ENCODE measurements at regions not wholly inside any gene's neighbourhood (a gene's known extent, or its start where the extent isn't known, plus 50 kb on each side); places are given as distances from the start of the nearest gene placed in this dataset.

DNA sequence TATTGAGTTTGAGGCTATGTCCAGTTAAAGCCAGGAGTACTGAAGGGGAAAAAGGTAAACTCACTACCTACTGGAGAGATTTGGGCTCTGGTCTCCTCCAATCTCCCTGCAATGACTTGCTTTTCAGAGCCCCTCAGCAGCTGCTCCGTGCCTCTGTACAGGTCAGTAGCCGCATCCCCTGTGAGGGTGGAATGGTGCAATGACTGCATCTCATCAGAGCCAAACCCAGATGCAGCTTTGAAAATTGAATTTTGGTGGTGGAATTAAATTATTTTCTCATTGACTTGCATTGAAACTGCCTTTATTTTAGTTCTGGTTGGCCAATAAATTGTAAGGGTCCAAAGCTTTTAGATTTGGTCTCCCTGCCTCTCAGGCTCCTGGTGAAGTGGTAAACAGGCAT is 166.7 kb downstream of the DLL1 start:
- Histone ChIP-seq H3K4me1 (replicated peaks) (no peaks in the 10 kb centered on the region), H3K27ac (no peak overlapping the region), H3K9me3 (replicated peaks) (peaks cover 6% of the 10 kb centered on the region), H3K27me3 (replicated peaks) (no peaks in the 10 kb centered on the region), H3K4me3 (no peak overlapping the region), H3K36me3 (no peaks in the 10 kb centered on the region)
- DNase-seq (ENCODE audit: low read depth in 1 of 2, low spot score in 2 of 2) = peak in 1 of 2 experiments; percentile 22

DNA sequence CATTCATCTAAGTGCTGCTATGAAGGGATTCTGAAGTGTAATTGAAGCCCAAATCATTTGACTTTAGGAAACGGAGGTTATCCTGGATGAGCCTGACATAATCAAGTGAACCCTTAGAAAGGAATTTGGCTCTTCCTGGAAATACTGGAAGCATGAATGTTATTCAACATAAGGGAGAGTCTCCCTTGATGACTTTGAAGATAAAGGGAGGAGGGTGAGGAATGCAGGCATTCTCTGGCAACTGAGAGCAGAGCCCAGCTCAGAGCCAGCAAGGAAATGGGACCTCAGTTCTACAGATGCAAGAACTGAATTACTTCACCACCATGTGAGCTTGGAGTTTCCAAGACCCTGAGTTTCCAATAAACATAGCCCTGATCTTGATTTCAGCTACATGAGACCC is 168.2 kb downstream of the DLL1 start:
- no peaks in the 10 kb centered on the region for H3K27me3 ChIP-seq (replicated peaks)
- H3K27ac ChIP-seq = no peak overlapping the region
- H3K9me3 ChIP-seq (replicated peaks) = peaks cover 5% of the 10 kb centered on the region; the same call in 1 of the 2 replicates
- no peaks in the 10 kb centered on the region for H3K36me3 ChIP-seq
- H3K4me1 ChIP-seq (replicated peaks) = no peaks in the 10 kb centered on the region
- no peak overlapping the region for H3K4me3 ChIP-seq
- peak in 1 of 2 experiments; percentile 11 for DNase-seq (ENCODE audit: low read depth in 1 of 2, low spot score in 2 of 2)

DNA sequence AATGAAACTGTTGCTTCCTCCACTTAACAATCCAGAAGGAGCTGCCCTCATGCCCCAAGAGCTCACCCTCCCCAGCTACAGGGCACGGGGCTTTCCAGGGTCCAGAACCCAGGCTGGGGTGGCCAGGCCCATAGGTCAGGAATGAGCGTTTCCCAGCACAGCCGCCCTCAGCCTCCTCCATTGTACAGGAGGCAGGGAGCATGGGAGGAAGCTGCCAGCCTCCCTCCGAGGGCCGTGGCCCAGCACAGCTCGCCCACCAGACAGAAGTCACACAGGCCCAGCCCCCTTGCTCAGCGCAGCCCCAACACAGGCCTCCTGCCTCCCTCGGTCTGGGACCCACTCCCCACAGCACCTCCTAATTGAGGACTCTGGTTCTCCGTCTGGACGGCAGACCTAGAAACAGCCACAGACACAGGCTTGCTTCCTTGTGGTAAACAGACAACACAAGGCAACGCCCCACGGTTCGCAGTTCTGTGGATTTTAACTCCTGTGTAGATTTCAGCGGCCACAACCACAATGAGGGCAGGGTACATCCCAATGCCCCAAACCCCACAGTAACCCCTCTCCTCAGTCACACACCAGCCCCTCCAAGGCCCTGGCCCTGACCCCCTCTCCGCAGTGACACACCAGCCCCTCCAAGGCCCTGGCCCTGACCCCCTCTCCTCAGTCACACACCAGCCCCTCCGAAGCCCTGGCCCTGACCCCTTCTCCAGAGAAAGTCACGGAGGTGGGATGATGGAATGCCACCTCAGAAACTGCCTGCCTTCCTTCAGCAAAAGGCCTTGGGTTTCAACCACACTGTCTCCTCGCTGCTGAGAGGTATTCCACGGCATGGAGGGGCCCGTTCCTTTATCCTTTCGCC is 173.5 kb downstream of the DLL1 start:
- DNase-seq (ENCODE audit: low read depth in 1 of 2, low spot score in 2 of 2) = peak in 1 of 2 experiments; percentile 35
- H3K27ac ChIP-seq = no peak overlapping the region
- no peak overlapping the region for H3K4me3 ChIP-seq
- H3K27me3 ChIP-seq (replicated peaks) = no peaks in the 10 kb centered on the region
- H3K9me3 ChIP-seq (replicated peaks) = peaks cover 3% of the 10 kb centered on the region; the same call in 1 of the 2 replicates
- no peaks in the 10 kb centered on the region for H3K4me1 ChIP-seq (replicated peaks)
- H3K36me3 ChIP-seq = no peaks in the 10 kb centered on the region

DNA sequence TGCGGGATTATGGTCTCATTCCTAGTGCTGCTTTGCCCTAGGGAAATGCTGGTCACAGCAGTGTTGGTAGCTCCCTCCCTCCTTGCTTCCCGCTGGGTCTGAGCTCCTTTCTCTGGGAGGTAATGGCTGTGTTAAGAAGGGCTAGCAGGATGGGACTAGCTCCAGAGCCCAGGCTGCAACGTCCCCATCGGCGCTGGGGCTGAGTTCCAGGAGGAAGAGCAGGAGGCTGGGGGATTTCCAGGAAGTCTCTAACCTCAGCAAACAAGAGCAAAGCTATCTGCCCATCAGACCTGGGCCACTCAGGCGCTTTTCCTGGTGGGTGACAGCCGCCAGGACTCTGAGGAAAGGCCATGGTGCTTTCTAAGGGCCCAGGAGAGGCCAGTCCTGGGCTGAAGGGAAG is 174.2 kb downstream of the DLL1 start:
- Histone ChIP-seq H3K27ac (no peak overlapping the region), H3K36me3 (no peaks in the 10 kb centered on the region), H3K27me3 (replicated peaks) (no peaks in the 10 kb centered on the region), H3K4me1 (replicated peaks) (no peaks in the 10 kb centered on the region), H3K4me3 (no peak overlapping the region), H3K9me3 (replicated peaks) (peaks cover 2% of the 10 kb centered on the region; the same call in 1 of the 2 replicates)
- DNase-seq (ENCODE audit: low read depth in 1 of 2, low spot score in 2 of 2) = peak in 1 of 2 experiments; percentile 16

DNA sequence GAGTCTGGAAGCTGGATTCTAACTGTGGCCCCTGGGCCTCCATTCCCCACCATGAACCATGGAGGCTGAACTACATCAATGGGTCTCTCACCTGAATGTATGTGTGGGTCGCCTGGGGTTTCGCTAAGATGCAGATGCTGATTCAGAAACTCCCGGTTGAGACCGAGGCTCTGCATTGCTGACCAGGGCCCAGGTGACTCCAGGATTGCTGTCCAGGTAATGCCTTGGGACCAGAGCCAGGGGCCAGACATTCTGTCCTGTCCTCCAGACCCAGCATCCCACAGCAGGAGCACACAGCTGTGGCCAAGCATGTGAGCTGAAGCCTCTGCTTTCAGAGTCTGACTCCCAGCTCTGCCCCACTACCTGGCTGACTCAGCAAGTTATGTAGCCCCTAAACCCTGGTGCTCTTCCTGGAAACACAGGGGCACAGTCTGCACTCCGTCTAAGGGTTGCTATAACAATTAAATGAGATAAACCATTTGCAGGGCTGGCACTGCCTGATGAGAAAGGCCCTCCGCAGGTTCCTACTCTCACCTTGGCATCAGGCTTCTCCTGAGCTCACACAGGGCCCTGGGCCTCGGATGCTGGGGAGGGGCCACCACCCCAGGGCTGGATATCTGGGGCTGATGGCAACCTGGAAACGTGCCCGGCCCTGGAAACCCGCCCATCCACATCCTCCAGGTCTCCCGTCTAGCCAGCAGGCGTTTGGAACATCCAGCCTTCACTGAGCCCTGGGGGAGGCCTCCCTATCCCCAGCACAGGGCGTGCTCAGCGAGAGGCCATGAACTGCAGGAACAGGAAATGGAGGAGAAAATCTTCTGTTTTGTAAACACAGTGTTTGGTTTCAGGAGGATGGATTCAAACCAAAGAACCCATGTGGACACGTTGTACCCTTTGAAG is 175.7 kb downstream of the DLL1 start:
- Histone ChIP-seq H3K9me3 (replicated peaks) (no peaks in the 10 kb centered on the region; the same call in 1 of the 2 replicates), H3K4me3 (no peak overlapping the region), H3K27ac (no peak overlapping the region), H3K27me3 (replicated peaks) (no peaks in the 10 kb centered on the region), H3K36me3 (no peaks in the 10 kb centered on the region), H3K4me1 (replicated peaks) (no peaks in the 10 kb centered on the region)
- peak in 1 of 2 experiments; percentile 29 for DNase-seq (ENCODE audit: low read depth in 1 of 2, low spot score in 2 of 2)

DNA sequence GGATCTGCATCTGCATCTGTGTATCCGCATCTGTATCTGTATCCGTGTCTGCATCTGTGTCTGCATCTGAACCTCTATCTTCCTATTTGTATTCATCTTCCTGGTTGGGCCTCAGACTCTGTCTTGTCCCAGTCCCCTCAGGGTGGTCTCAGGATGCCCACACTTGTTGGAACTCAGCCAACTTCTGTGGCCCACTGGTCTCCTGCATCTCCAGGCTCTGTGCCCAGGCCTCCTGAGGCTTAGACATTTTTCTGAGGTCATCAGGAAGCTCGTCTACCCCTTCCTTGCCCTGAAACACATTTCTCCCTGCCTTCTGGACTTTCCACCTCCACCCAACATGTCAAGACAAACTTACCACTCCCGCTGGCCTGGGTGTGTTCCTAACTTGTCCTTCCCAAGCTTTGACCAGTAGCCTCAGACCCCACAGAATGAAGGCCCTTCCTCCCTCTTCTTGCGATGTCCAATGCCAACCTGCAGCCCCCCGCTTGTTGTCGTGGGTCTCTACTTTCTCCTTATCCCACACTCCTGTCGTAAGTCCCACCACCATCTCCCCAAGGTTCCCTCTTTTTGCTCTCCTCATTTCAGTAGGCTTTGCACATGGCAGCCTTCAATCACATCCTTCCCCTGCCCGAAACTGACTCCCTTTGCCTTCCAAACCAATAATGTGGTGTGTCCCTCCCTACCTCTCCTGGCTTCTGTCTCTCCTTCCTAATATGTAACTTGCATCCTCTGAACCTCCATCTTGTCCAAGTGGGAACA is 176.5 kb downstream of the DLL1 start:
- peak in 1 of 2 experiments; percentile 31 for DNase-seq (ENCODE audit: low read depth in 1 of 2, low spot score in 2 of 2)
- Histone ChIP-seq H3K27me3 (replicated peaks) (no peaks in the 10 kb centered on the region), H3K9me3 (replicated peaks) (no peaks in the 10 kb centered on the region; the same call in 1 of the 2 replicates), H3K36me3 (no peaks in the 10 kb centered on the region), H3K4me1 (replicated peaks) (no peaks in the 10 kb centered on the region), H3K27ac (no peak overlapping the region), H3K4me3 (no peak overlapping the region)

DNA sequence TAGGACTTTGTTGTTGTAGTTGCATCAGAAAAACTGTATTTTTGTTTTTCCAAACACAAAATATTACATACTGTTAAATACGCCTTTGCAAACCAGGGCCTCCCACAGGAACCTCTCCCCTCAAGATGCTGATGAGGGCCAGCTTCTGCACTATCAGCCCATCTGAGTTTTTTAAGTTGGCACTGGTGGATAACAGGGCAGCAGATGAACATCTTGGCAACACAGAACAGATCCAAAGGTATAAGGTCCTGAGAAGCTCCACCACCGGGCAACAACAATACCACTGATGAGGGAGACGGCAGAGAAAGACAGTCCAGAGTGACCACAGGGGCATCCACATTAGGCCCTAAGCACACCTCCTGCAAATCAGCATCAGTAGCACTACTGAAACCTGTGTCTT is 177.7 kb downstream of the DLL1 start:
- H3K9me3 ChIP-seq (replicated peaks) = peaks cover 2% of the 10 kb centered on the region; the same call in 1 of the 2 replicates
- DNase-seq (ENCODE audit: low read depth in 1 of 2, low spot score in 2 of 2) = peak in 1 of 2 experiments; percentile 20
- no peak overlapping the region for H3K27ac ChIP-seq
- no peaks in the 10 kb centered on the region for H3K36me3 ChIP-seq
- H3K4me1 ChIP-seq (replicated peaks) = no peaks in the 10 kb centered on the region
- no peaks in the 10 kb centered on the region for H3K27me3 ChIP-seq (replicated peaks)
- H3K4me3 ChIP-seq = no peak overlapping the region

DNA sequence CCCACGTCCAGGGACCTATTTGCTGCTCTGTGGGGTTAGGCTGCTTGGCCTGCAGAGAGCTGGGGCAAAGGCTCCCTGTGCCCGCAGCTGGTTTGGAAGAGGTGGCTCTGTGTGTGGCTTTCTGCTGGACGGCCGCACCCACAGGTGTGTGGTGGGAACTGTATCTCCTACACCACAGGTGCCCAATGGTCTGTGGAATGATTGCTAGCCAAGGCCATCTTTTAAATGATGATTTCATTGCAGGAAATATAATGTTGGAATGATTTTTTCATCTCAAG is 178.4 kb downstream of the DLL1 start:
- Histone ChIP-seq H3K27ac (no peak overlapping the region), H3K9me3 (replicated peaks) (peaks cover 2% of the 10 kb centered on the region; the same call in 1 of the 2 replicates), H3K27me3 (replicated peaks) (no peaks in the 10 kb centered on the region), H3K36me3 (no peaks in the 10 kb centered on the region), H3K4me3 (no peak overlapping the region), H3K4me1 (replicated peaks) (no peaks in the 10 kb centered on the region)
- DNase-seq (ENCODE audit: low read depth in 1 of 2, low spot score in 2 of 2) = no peak

DNA sequence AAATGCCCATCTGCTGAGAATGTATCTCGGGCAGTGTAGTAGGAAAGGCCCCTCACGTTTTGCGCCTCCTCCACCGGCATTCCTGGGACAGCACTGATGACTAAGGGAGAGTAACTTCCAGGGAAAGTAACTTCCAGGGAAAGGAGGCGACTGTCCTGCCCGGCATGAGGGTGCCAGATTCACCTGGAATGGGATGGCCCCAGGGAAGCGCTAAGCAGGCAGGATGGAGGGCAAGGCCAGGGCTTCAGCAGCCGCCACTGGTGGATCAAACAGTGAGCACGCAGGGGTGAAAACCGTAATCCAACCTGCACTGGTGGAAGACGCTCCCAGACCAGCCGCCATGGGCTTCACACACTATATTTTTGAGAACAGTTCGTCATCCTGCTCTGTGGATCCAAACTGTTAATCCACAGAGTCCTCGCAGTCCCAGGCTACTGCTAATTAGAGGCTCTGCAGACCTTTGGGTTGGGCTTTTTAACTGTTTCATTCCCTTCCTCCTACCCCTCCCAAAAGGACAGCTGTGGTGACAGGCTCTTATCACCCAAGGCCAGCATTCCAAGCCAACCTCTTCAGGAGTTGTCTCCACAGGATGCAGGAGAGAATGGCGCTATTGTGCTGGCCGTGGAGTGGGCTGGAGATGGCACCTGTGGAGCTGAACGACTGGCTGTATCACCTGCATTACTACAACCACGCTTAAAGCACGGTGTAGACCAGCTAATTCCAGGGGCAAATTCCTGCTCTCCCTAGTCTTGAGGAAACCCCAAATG is 178.9 kb downstream of the DLL1 start:
- H3K4me3 ChIP-seq = no peak overlapping the region

DNA sequence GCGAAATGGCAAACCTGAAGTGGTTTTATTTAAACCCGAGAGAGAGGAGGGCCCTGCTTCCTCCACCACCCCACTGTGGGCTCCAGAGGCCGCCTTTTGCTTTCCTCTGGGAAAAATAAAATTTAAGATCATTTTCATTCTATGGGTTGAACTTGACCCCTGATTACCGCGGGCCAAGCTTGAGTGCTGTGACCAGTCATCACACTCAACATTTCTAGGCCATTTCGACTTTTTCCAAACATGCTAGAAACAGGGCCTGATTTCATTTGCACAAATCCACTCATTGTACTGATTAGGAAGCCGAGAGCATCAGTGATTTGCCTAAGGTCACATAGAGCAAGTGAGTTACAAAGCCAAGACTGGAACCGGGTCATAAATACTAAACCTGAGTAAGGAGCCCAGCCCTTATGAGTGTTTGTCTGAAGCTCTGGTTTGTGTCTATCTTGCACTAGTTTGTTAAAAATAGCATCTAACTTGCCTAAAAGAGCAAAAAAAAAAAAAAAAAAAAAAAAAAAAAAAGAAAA is 179.7 kb downstream of the DLL1 start:
- H3K4me1 ChIP-seq (replicated peaks) = no peaks in the 10 kb centered on the region
- no peaks in the 10 kb centered on the region for H3K36me3 ChIP-seq
- peak in 1 of 2 experiments; percentile 16 for DNase-seq (ENCODE audit: low read depth in 1 of 2, low spot score in 2 of 2)
- H3K27me3 ChIP-seq (replicated peaks) = no peaks in the 10 kb centered on the region
- H3K27ac ChIP-seq = no peak overlapping the region
- no peak overlapping the region for H3K4me3 ChIP-seq
- H3K9me3 ChIP-seq (replicated peaks) = 0 out of 2 replicates have a peak, but pooled peaks cover 2% of the 10 kb centered on the region

More for the DNA sequence above, 178.9 kb downstream of the DLL1 start:
- DNase-seq (ENCODE audit: low read depth in 1 of 2, low spot score in 2 of 2) = peak in 1 of 2 experiments; percentile 31
- Histone ChIP-seq H3K4me1 (replicated peaks) (no peaks in the 10 kb centered on the region), H3K36me3 (no peaks in the 10 kb centered on the region), H3K27ac (no peak overlapping the region), H3K27me3 (replicated peaks) (no peaks in the 10 kb centered on the region), H3K9me3 (replicated peaks) (peaks cover 2% of the 10 kb centered on the region; the same call in 1 of the 2 replicates)

DNA sequence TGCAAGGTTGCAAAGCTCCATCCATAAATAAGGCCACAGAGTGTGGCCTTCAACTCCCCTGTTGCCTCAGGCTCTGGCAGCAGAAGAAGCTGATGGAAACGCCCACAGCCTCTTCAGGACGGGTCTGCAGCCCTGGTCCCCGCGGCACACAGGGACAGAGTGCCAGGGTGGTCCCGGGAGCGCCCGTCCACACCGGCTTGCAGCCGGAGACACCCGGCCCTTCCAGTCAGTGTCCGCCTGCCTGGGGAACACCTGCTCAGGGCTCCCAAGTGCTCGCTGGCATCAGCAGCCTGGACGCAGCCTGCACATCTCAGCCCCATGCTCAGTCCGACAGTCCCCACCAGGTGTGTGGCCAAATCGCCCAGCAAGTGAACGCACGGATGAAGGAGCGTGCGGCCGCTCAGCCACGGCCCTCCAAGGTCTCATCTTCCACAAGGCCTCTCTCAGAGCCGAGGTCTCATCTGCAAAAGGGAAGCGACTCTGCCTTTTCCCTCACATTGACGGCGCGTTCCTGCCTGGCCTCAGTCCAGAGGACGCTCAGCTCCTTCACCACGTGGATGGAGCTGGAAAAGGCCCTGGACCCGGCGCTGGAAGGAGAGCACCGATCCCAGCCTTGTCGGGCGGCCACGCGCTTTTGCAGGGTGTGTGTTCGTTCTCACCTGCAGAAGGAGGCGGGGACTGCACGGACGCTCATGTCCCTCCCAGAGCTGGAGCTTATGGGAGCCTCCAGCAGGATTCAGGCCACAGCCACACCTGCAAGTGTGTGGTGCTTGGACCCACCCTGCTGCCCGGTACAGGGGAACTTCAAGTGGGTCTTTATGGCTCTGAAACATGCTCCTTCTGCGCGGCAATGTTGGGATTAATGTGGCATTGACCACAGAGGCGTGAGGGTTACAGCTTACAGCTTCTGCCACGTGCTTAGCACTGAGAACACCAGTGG is 180.4 kb downstream of the DLL1 start:
- Histone ChIP-seq H3K27me3 (replicated peaks) (no peaks in the 10 kb centered on the region), H3K36me3 (no peaks in the 10 kb centered on the region), H3K4me1 (replicated peaks) (no peaks in the 10 kb centered on the region), H3K9me3 (replicated peaks) (0 out of 2 replicates have a peak, but pooled peaks cover 2% of the 10 kb centered on the region), H3K27ac (no peak overlapping the region), H3K4me3 (no peak overlapping the region)
- peak in 1 of 2 experiments; percentile 35 for DNase-seq (ENCODE audit: low read depth in 1 of 2, low spot score in 2 of 2)
